ENCODE measurements at regions not wholly inside any gene's neighbourhood (a gene's known extent, or its start where the extent isn't known, plus 50 kb on each side); places are given as distances from the start of the nearest gene placed in this dataset.

DNA sequence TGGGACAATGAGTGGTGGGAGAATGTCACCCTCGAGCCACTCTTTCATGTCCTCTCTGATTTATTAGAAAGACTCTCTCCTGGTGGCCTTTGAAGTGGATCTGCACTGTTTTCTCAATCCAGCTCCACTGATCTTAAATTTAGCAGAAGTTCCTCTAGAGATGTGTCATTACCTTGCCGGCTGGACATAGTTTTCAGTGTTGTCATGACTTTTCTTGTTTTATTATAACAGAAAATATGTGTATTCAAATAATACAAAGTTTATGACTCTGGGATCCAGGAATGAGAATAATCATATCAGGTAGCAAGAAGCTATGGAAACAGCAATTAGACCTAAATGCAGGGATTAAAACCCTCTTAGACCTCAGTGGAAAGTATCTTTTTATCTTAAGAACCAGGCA lies 247.5 kb upstream of the ELAC2 start:
- no peak for DNase-seq (ENCODE audit: low spot score)

DNA sequence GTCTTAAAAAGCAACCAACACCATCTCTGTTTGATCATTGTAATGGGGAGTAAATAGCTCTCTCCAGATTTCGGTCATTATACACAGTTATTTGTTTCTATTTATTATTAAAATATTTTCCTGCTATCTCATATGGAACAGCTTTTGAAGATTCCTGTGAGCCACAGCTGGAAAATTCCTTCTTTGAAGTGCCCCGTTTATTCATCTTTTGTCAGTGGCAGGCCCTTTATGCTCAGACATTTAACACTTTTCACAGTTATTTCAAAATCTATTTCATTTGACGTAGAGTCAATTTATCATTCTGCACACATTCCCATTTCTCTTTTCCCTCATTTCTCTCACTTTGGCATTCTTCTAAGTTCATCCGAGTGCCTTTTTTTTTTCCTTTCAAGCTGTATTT lies 245.9 kb upstream of the ELAC2 start:
- DNase-seq (ENCODE audit: low spot score): no peak
- intact Hi-C loops (cut with DNase I): no loop called here

More for the DNA sequence above, 247.5 kb upstream of the ELAC2 start:
- intact Hi-C loops (cut with DNase I): no loop called here

DNA sequence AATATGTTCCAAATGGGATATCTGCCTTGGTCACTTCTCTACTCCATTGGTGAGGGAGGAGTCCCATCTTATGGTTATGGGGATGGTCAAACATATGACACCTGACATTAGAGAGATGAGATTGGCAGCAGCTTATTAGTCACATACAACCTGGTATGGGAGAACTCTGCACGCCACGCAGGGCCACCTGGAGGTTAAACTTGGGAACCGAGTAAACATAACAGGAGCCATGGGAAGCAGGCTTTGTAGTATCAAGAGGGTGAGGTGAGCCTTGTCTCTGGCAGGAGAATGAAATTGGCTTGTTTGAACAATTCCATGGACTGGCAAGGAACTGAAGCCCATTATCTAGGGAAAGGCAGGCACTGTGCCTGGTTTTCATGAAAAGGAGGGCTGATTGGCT lies 238.7 kb upstream of the ELAC2 start:
- intact Hi-C loops (cut with DNase I): no loop called here
- DNase-seq (ENCODE audit: low spot score): no peak

DNA sequence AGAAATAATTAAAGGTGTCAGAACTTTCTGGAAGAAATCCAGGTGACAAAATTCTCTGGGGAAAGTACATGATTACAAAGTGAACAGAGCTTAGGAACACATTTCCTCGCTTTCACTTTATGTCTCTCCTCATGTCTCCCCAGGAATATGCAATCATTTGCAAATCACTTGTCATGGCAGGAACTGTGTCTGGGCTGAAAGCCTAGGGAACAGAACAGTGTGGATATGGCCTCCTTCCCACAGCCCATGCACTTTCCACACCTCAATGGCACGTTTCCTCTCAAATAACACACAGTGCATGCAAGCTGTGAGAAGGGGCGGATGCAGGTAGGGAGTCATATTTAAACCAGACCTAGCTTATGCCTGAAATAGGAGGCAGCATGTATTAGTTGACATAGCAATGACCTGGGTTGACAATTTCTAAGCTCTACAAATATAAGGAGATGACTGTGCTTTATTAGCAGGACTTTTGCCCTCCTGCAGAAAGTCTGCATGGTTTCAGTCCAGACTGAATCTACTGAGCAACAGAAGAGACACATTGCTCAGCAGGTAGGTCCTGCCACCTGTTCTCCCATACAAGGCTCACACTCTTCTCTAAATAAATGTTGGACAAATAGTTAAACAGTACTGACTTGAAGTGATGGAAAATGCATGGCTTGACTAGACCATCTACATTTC lies 236.0 kb upstream of the ELAC2 start:
- intact Hi-C loops (cut with DNase I): loop anchor here (5.0 kb wide), 1 partner anchor 48 kb away; no protein-coding TSS in a partner anchor
- no peak for DNase-seq (ENCODE audit: low spot score)

DNA sequence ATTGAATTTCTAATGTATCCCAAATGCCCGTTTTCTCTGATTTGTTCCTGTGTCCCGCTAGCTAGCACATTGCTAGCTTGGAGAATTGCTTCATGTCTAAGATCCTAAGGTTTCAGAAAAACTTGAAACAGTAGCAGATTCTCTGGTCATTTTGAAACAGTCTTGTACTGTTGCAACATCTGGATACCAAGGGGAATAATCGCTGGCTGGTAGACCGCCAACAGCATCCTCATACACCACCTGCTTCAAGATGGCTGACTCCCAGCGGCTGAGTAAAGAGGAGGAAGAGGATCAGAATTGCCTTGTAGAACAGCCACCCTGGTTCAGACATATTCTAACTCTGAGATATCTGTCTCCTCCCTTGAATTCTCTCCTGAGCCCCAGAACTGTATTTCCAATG lies 226.7 kb upstream of the ELAC2 start:
- intact Hi-C loops (cut with DNase I): no loop called here
- no peak for DNase-seq (ENCODE audit: low spot score)

DNA sequence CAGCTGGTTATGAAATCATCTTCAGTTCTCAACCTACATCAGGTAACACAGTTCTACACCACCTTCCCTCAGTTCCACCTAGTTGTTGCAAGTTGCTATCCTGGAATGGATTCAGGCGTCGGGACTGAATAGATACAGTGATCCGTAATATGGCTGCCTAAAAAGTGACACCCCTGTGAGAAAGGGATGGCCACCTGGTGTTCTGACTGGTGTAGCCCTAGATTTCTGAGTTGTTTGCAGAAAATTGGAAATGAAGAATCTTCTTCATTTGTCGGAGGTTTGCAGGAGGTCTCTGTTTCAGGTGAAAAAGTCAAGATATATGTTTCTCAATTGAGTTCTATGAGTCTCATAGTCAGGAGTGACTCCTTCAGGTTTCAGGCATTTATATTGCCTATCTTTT lies 225.8 kb upstream of the ELAC2 start:
- no peak for DNase-seq (ENCODE audit: low spot score)
- intact Hi-C loops (cut with DNase I): no loop called here

DNA sequence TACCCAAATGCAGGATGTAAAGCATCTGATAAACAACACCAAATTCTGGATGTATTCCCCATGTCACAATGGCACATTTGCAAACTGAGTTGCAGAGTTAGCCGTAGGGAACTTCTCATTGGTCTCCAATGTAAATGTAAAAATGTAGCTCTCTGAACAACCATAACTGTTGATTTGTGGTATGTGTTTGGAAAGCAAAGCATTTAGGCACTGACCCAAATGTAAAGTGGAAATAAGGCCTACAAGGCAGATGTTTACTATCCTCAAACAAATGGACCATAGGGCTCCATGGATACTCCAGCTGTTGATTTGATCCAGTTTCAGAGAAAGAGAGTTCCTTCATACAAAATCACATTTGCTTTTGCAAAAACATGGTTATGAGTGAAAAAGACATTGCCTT lies 223.0 kb upstream of the ELAC2 start:
- no peak for DNase-seq (ENCODE audit: low spot score)
- intact Hi-C loops (cut with DNase I): no loop called here

DNA sequence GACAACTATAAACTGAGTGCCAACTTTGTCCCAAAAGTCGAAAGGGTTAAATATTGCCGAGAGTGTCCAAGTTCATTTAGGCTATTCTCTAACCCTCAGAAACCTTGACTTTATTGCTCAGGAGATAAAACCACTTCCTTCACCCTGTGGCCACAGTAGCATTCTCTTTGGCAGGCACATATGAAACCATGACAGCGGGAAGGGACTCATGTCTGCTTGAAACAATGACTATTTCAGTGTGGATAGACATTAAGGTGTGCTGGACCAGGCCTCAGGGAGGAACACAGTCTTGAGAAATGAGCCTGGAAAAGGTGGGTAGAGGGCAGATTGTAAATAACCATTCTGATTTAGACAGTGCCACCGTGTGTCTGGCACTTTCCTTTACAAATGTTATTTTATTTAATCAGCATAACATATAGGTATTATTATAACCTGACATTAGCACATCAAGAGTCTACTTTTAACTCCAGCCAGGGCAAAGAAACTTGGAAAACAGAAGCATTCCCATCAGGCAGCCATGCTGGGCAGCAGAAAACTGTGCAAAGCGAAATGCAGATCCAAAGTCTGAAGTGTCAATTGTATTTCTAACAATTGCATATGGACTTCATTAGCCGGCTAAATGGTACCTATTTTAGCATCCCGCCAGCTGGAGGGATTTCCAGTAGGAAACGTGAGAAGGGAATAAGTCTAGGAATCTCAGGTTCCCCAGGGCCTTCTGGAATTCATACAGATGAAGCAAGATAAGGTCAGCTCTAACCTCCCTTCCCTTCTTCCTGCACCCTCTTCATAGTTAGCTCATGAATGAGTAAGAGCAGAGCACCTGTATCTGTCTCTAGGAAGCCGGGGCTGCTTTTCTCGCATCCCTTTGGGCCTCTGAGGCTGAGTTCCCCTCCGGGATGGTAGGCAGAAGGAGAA lies 212.8 kb upstream of the ELAC2 start:
- intact Hi-C loops (cut with DNase I): no loop called here
- no peak for DNase-seq (ENCODE audit: low spot score)

DNA sequence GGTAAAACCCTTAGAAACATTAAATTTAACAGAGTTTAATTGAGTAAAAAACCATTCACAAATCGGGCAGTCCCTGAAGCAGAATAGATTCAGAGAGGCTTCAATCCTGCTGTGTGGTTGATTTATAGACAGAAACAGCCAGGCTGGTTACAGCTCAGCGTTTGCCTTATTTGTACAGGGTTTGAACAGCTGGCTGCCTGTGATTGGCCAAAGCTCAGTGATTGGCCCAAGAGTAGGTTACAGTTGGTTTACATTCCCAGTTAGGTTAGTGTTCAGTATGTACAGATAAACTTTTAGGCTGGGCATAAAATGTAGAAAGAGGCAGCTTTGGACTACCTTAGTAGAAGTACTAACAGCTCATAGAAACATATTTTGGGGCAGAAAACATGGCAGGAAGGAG lies 210.4 kb upstream of the ELAC2 start:
- no peak for DNase-seq (ENCODE audit: low spot score)
- intact Hi-C loops (cut with DNase I): no loop called here

DNA sequence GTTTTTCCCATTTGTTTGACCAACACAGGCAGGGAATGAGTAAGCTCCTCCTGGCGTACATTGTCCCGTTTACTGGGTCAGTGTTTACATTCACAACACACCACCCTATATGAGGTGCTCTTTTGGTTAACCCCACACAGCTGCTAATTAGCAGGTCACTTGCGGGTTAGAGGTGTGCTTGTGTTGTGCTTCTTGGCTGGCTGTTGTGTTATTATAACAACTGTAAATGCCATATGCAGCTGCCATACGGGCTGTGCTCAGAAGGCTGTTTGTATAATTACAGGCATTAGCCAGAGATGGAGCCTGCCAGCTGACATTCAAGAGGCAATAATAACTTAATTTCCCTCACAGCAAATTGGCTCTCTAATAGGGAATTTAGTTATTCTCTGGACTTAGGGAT lies 205.1 kb upstream of the ELAC2 start:
- intact Hi-C loops (cut with DNase I): no loop called here

DNA sequence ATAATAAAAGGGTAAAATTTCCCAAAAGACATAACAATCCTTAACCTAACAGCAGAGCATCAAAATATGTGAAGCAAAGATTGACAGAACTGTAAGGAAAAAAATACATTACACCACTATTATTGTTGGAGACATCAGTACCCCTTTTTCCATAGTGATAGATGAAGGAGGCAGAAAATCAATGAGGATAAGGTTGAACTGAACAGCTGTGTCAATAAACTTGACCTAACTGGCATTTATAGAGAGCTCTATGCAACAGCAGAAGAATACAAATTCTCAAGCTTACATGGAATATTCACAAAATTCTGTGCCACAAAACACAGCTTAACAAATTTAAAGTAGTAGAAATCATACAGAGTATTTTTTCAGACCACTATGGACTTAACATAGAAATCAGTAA lies 195.0 kb upstream of the ELAC2 start:
- intact Hi-C loops (cut with DNase I): no loop called here
- DNase-seq (ENCODE audit: low spot score): no peak

More for the DNA sequence above, 205.1 kb upstream of the ELAC2 start:
- DNase-seq (ENCODE audit: low spot score): no peak

DNA sequence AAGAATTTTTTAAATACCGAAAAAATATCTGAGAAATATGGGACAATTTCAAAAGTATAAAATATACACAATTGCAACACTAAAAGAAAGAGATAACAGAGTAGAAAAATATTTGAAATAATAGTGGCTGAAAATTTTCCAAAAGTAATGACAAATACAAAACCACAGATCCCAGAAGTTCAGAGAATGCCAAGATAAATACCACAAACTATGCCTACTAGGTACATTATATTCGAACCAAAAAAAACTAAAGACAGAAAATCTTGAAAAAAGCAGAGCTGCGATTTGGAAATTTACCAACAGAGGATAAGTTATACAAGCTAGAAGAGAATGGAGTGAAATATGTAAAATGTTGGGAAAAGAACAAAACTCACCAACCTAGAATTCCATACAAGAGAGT lies 191.3 kb upstream of the ELAC2 start:
- intact Hi-C loops (cut with DNase I): no loop called here
- DNase-seq (ENCODE audit: low spot score): no peak

DNA sequence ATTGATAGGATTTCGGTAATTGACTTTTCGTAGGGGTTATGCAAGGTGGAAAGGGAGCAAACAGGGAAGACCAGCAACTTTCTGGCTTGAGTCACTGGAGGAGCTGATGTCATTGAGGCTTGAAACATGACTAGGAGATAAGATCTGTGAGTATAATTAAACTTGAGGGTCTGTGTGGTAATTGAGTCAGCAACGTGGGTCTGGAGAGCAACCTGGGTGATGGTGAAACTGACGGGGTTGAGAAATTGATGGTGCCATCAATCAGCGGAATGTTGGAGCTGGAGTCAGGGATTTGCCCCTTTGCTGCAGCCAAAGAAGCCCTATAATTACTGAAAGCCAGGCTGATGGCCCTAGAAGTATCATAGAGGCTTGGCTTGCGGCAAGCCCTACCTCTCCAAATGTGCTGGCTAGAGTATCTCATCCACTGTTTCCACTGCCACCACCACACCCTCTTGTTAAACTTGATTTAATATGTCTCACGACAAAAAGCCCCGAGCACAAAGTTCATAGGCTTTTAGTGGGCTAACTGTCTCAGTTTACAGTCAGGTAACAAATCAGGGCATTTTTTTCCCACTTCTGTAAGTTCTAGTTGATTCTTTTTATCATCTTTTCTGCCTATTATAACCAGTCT lies 186.9 kb upstream of the ELAC2 start:
- DNase-seq (ENCODE audit: low spot score): no peak
- intact Hi-C loops (cut with DNase I): no loop called here

DNA sequence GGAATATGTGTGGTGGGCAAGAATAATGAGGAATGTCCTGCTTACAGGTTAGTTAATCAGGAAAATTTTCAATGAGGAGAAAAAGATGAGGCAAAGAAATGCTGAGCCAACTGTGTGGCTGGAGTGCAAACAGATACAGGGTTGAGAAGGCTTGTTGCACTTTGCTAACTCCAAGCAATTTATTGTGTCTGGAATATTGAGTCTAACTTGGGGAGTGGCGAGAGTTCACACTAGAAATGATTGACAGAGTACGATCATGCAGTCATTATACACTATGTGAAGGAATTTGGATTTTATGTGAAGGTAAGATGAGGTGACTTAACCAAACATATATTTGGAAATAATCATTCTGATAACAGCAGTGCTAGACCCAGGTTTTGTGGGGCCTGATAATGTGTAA lies 185.0 kb upstream of the ELAC2 start:
- intact Hi-C loops (cut with DNase I): no loop called here
- no peak for DNase-seq (ENCODE audit: low spot score)

DNA sequence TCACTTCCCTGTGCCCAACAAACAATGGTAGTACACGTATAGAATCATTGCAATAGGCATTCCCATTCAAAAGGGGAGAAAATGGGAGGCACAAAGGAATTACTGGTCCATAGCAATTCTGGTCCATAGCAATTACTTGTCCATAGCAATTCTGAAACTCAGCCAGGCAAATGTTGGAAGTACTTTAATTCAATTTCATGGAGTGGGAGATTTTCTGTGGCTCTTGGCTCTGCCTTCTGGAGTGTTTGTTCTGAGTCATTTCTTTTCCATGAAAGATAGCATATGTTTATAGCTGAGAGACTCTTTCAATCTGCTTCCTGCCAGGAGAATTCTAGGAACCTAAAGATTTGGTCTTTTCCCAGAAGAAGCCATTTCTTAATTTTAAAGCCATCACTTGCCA lies 182.8 kb upstream of the ELAC2 start:
- intact Hi-C loops (cut with DNase I): no loop called here
- DNase-seq (ENCODE audit: low spot score): no peak

DNA sequence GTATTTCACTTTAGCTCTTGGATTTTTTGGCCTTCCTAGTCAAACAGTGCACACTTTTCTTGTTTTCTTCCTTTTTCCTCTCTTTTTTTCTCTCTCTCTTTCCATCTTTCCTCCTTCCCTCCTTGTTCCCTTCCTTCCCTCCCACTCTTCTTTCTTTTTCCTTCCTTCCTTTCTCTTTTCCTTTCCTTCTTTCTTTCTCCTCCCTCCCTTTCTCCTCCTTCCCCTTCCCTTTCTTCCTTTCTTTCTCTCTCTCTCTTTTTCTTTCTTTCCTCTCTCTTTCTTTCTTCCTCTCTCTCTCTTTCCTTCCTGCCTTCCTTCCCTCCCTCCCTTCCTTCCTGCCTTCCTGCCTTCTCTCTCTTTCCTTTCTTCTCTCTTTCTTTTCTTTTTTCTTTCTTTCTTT lies 181.6 kb upstream of the ELAC2 start:
- intact Hi-C loops (cut with DNase I): no loop called here

DNA sequence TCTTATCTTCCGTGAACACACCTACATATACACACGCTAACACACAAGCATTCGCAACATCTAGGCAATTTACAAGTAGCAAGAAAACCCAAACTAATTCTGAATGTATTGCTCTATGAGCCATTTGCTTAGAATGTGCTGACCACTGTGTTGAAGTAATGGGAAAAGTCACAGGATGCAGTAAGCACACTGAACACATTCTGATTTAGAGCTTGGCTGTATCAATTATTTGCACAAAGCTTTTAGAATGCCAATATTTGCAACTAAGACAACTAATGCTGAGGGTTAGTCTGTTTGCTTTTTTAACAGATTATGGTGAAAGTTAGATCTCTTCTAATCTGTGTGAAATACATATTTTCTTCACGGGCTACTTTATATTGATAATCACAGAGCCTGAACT lies 179.8 kb upstream of the ELAC2 start:
- DNase-seq (ENCODE audit: low spot score): no peak
- intact Hi-C loops (cut with DNase I): no loop called here

More for the DNA sequence above, 181.6 kb upstream of the ELAC2 start:
- no peak for DNase-seq (ENCODE audit: low spot score)

DNA sequence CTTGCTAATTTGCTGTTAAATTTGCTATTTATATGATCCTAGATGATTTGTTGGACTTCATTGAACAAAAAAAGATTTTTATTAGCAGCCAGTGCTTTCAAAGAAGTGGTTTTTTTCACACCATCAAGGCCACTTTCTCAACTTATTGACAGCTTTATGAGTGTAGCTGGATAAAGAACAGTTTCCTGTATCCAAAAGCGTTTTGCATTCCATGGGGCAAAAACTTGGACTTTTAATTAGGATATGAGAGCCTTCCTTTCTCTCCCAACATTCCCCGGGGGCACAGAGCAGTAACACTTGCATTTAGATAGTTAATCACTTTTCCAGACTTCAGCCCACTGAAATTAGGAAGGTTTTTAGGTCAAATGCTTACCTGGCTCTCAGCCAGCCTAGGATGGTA lies 177.1 kb upstream of the ELAC2 start:
- intact Hi-C loops (cut with DNase I): no loop called here
- no peak for DNase-seq (ENCODE audit: low spot score)

DNA sequence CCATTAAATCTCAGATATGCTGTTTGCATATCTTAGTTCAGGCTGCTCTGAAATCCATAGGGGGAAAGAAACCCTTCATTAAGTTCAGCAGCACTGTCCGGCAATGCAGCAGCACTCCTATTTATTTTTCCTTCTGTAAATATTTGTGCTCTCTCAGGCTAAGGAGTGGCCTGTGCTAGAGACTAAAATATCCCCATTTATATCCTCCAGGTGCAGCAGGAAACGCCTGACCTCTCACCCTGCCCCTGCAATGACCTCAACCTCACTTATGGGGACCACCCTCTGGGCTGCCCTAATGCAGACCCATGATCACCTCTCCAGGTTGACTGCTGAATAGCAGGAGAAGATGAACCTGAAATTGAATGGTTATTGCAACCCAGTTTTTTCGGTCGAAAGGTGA lies 165.0 kb upstream of the ELAC2 start:
- intact Hi-C loops (cut with DNase I): no loop called here
- DNase-seq (ENCODE audit: low spot score): no peak

DNA sequence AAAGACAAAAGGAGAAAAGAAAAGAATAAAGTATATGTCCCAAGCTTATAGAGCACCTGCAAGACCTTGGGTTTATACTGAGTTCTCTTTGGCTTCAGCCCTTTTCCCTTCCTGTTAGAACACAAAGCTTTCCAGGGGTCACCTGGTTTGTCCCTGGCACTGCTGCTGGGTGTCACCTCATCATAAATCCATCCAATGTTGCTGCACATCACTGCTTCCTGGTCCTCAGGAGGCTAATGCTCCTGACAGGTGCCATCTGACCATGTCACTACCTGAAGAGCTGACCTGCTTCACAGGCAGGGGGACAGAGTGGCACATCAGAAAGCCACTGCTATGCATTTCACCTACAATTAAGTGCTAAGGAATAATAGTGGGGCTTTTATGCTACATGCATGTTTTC lies 164.6 kb upstream of the ELAC2 start:
- intact Hi-C loops (cut with DNase I): no loop called here
- DNase-seq (ENCODE audit: low spot score): no peak

DNA sequence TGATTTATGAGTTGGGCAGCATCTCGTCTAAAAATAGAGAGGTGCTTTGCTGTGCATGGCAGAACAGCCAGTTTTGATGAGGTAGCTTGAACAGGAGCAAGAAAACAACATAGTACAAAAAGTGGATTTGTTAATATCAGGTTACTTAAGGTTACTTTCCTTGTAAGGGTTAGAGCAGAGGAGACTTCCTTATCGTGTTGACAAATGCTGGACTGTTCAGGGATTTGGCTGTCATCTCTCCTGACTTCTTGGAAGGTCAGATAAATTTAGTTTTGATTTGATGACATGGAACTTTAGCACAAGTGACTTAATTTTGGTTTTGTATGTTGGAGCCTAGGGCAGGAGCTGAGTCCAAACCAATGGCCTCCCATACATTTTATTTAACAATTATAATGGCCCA lies 163.9 kb upstream of the ELAC2 start:
- intact Hi-C loops (cut with DNase I): no loop called here
- DNase-seq (ENCODE audit: low spot score): no peak
